ENCODE measurements at regions not wholly inside any gene's neighbourhood (a gene's known extent, or its start where the extent isn't known, plus 50 kb on each side); places are given as distances from the start of the nearest gene placed in this dataset.

DNA sequence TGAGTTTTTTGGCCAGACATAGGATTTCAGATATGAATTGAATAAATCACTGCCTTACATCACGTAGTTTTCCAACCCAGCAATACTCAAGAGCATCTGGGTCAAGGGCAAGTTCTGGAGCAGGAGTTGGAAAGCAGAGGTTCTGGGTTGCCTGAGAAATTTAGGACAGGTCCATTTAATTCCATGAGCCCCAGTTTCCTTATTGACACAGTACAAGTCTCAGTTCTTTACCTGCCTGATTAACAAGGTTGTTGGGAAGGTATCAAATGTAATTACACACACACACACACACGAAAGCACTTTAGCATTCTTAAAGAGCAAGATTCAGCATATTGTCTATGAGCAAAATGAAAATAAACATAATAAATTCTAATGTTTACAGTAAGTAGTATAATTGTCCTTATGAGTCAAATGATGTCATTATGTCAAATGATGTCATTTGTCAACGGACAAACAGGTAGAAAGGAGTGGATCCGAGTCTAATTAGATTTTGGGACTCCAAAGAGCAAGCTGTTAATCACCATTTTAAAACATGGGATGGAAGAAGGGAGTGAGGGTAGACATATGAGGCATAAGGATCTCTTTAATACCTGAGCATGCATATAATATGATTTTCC lies 268.4 kb upstream of the ARGLU1 start:
- H3K36me3 ChIP-seq, result no peaks in the 10 kb centered on the region
- H3K27me3 ChIP-seq (ENCODE audit: low read depth), result no peaks in the 10 kb centered on the region
- no peak for DNase-seq
- H3K4me3 ChIP-seq, result no peak overlapping the region
- peaks cover 6% of the 10 kb centered on the region for H3K4me1 ChIP-seq
- H3K27ac ChIP-seq (replicated peaks), result no peak overlapping the region
- intact Hi-C loops (cut with micrococcal nuclease), result no loop called here
- peaks cover 18% of the 10 kb centered on the region for H3K9me3 ChIP-seq (replicated peaks)
- TF ChIP-seq, protein P1, sequence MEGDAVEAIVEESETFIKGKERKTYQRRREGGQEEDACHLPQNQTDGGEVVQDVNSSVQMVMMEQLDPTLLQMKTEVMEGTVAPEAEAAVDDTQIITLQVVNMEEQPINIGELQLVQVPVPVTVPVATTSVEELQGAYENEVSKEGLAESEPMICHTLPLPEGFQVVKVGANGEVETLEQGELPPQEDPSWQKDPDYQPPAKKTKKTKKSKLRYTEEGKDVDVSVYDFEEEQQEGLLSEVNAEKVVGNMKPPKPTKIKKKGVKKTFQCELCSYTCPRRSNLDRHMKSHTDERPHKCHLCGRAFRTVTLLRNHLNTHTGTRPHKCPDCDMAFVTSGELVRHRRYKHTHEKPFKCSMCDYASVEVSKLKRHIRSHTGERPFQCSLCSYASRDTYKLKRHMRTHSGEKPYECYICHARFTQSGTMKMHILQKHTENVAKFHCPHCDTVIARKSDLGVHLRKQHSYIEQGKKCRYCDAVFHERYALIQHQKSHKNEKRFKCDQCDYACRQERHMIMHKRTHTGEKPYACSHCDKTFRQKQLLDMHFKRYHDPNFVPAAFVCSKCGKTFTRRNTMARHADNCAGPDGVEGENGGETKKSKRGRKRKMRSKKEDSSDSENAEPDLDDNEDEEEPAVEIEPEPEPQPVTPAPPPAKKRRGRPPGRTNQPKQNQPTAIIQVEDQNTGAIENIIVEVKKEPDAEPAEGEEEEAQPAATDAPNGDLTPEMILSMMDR (IDR thresholded peaks at IDR 0.05; ENCODE audit: borderline replicate concordance), result no peak

DNA sequence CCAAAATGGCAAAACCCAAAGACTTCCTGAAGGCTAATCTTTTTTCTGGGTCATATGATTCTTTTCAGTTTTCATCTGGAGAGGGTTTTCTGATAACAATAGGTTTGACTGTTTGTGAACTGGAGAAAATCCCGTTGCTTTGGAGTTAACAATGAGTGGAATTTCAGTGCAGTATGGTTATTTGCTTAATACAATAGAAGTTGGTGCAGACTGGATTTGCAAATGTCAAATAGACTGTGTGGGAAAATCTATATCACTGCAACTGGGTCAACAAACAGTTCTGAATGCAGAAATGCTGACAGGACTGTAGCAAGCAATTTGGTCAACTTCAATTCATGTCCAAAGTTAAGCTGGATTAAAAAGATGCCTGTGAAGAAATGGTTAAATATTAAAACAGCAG lies 267.5 kb upstream of the ARGLU1 start:
- Histone ChIP-seq H3K27ac (replicated peaks) (peak overlapping the region; percentile 9), H3K9me3 (replicated peaks) (peaks cover 18% of the 10 kb centered on the region), H3K4me1 (peaks cover 6% of the 10 kb centered on the region), H3K36me3 (no peaks in the 10 kb centered on the region), H3K4me3 (no peak overlapping the region), H3K27me3 (ENCODE audit: low read depth) (no peaks in the 10 kb centered on the region)
- TF ChIP-seq, protein P1 (IDR thresholded peaks at IDR 0.05; ENCODE audit: borderline replicate concordance), result no peak
- no peak for DNase-seq
- intact Hi-C loops (cut with micrococcal nuclease), result no loop called here

DNA sequence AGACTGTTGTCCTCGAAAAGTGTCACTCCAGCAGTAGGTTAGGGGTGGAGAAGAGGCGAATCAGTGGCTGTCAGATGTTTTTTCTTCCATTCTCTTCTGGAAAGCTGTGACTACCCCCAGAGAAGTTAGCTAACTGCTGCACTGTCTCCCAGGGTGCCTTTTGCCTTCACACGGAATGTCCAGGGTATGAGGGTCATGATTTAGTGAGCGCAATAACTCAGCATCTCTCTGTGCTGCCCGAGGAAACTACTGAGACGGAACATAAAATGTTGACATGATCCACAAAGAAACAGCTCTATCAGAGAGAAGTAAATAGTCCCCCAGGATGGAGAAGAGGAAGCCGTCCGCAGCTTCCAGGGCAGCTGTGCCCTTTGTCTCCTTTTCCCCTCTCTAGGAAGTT lies 254.0 kb upstream of the ARGLU1 start:
- DNase-seq, result no peak
- H3K4me3 ChIP-seq, result no peak overlapping the region
- no peaks in the 10 kb centered on the region for H3K27me3 ChIP-seq (ENCODE audit: low read depth)
- TF ChIP-seq, protein P1 (IDR thresholded peaks at IDR 0.05; ENCODE audit: borderline replicate concordance), result no peak
- intact Hi-C loops (cut with micrococcal nuclease), result no loop called here
- peaks cover 16% of the 10 kb centered on the region for H3K9me3 ChIP-seq (replicated peaks)
- H3K36me3 ChIP-seq, result no peaks in the 10 kb centered on the region
- peaks cover 7% of the 10 kb centered on the region for H3K4me1 ChIP-seq
- H3K27ac ChIP-seq (replicated peaks), result no peak overlapping the region

DNA sequence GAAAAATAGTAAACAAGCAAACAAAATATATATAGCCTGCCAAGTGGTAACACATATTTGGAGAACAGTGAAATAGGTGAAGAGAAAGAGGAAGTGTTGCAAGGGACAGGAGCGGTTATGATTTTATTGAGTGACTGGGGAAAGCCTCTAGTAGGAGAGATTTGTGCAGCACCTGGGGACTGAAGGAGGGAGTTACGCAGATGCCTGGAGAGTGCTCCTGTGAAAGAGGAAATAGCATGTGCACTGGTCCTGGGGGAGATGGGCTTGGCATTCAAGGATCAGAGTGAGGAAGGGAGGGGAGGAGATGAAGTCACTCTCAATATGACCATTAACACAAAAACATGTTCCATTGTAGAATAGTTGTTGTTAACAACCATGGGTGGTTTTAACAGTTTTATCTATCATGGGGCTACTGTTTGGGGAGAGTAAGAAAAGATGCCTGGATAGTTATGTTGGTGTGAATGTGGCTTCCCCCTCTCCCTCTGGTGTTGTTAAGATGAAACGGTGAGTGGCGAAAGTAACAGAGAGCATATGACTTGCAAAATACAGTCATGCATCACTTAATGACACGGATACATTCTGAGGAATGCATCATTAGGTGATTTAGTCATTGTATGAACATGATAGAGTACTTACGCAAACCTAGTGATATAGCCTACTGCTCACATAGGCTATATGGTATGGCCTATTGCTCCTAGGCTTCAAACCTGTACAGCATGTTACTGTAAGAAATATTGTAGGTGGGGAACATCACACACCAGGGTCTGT lies 251.7 kb upstream of the ARGLU1 start:
- no peak overlapping the region for H3K4me3 ChIP-seq
- H3K36me3 ChIP-seq, result no peaks in the 10 kb centered on the region
- DNase-seq, result no peak
- H3K27me3 ChIP-seq (ENCODE audit: low read depth), result no peaks in the 10 kb centered on the region
- no peaks in the 10 kb centered on the region for H3K9me3 ChIP-seq (replicated peaks)
- intact Hi-C loops (cut with micrococcal nuclease), result no loop called here
- H3K4me1 ChIP-seq, result peaks cover 7% of the 10 kb centered on the region
- TF ChIP-seq, protein P1 (IDR thresholded peaks at IDR 0.05; ENCODE audit: borderline replicate concordance), result no peak
- H3K27ac ChIP-seq (replicated peaks), result no peak overlapping the region

DNA sequence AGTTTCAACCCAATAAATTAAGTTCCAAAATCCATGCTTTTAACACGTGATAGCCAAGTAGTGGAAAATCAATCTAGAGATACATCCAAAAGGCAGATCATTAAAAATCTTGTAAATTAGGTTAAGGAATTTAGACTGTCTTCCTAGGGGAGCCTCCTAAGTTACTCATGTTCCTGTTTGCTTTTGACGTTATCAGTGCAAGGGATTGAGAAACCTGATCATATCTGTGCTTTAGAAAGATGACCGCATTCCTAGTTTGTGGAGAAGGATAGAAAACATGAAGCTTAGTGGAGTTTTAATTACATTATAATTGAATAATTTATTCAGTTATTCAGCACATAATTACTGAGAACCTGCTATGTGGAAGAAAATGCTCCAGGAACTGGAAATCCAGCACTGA lies 251.0 kb upstream of the ARGLU1 start:
- TF ChIP-seq, protein P1 (IDR thresholded peaks at IDR 0.05; ENCODE audit: borderline replicate concordance), result no peak
- no peak for DNase-seq
- Histone ChIP-seq H3K9me3 (replicated peaks) (no peaks in the 10 kb centered on the region), H3K36me3 (no peaks in the 10 kb centered on the region), H3K27me3 (ENCODE audit: low read depth) (no peaks in the 10 kb centered on the region), H3K27ac (replicated peaks) (no peak overlapping the region), H3K4me1 (peaks cover 7% of the 10 kb centered on the region), H3K4me3 (no peak overlapping the region)
- intact Hi-C loops (cut with micrococcal nuclease), result no loop called here

All from left ventricle myocardium inferior (tissue), 1 donor.